PC-3 (cell line): ENCODE measurements at regions not wholly inside any gene's neighbourhood (a gene's known extent, or its start where the extent isn't known, plus 50 kb on each side); places are given as distances from the start of the nearest gene placed in this dataset.
"Not testable (repeated sequence)": the region's sequence is repeated elsewhere in the genome, so short reads cannot be mapped to it uniquely, and the experiment has no call there.

Source experiments
- ATAC-seq: fragments of 200-7000 bp; cut with Tn5 transposase; 2 replicates; pipeline ENCODE4 v1.9.1; 2020; ENCODE audit warnings: mild to moderate bottlenecking, moderate library complexity
- BruUV-seq: library from RNA; stranded (reverse); fragments of 400-500 nt; replicated peaks from 2 replicates; lab custom pipeline; 2021; lab: Mats Ljungman, UMichigan
- CTCF ChIA-PET: fragments of 300-600 bp; sonication (Branson Sonifier 250); formaldehyde crosslinking; loops from one replicate; lab custom pipeline; 2022; ENCODE audit warnings: antibody characterized with exemption; lab: Charles Lee
- POLR2A ChIA-PET: fragments of 300-600 bp; sonication (Branson Sonifier 250); formaldehyde crosslinking; loops from one replicate; lab custom pipeline; 2022; ENCODE audit warnings: antibody characterized with exemption; ENCODE audit not compliant: unreplicated experiment; lab: Charles Lee
- DNase-seq: peaks from one replicate; pipeline ENCODE4 v3.0.0-alpha.2; 2015
- H2AFZ ChIP-seq: fragments of 300-600 bp; sonication (generic); 2 replicates; pipeline ENCODE4 v1.6.0; 2016; ENCODE audit warnings: antibody characterized with exemption, low read length
- H3F3A ChIP-seq: fragments of 300-600 bp; sonication (generic); one replicate; pipeline ENCODE4 v1.6.0; 2017; ENCODE audit warnings: antibody characterized with exemption, low read length, control low read depth, mild to moderate bottlenecking; ENCODE audit not compliant: unreplicated experiment
- H3K27ac ChIP-seq: fragments of 300-600 bp; sonication (generic); 2 replicates; pipeline ENCODE4 v1.5.1; 2016; ENCODE audit warnings: mild to moderate bottlenecking, low read length
- H3K27me3 ChIP-seq: fragments of 300-600 bp; sonication (generic); 2 replicates; pipeline ENCODE4 v1.6.1; 2016; ENCODE audit warnings: low read length, mixed read lengths
- H3K36me3 ChIP-seq: fragments of 300-600 bp; sonication (generic); 2 replicates; pipeline ENCODE4 v1.6.1; 2016; ENCODE audit warnings: low read depth, mixed run types, low read length, mixed read lengths
- H3K4me1 ChIP-seq: fragments of 300-600 bp; sonication (generic); 2 replicates; pipeline ENCODE4 v1.5.1; 2016; ENCODE audit warnings: low read length; ENCODE audit not compliant: insufficient read depth
- H3K4me2 ChIP-seq: fragments of 300-600 bp; sonication (generic); 2 replicates; pipeline ENCODE4 v1.6.0; 2016; ENCODE audit warnings: low read length
- H3K4me3 ChIP-seq: fragments of 300-600 bp; sonication (generic); 2 replicates; pipeline ENCODE4 v1.5.1; 2016; ENCODE audit warnings: mild to moderate bottlenecking, low read length, mixed read lengths
- H3K79me2 ChIP-seq: fragments of 300-600 bp; sonication (generic); 2 replicates; pipeline ENCODE4 v1.6.1; 2017; ENCODE audit warnings: low read length, mixed read lengths
- H3K9ac ChIP-seq: fragments of 300-600 bp; sonication (generic); 2 replicates; pipeline ENCODE4 v1.6.0; 2016; ENCODE audit warnings: mild to moderate bottlenecking, low read length
- H3K9me2 ChIP-seq: fragments of 300-600 bp; sonication (generic); replicated peaks from 2 replicates; pipeline ENCODE4 v1.6.1; 2016; ENCODE audit warnings: mixed run types, low read length, mixed read lengths
- H3K9me3 ChIP-seq: fragments of 300-600 bp; sonication (generic); 2 replicates; pipeline ENCODE4 v1.6.1; 2016; ENCODE audit warnings: low read length, mixed read lengths
- H4K20me1 ChIP-seq: fragments of 300-600 bp; sonication (generic); 2 replicates; pipeline ENCODE4 v1.6.1; 2016; ENCODE audit warnings: low read length, mixed read lengths
- EZH2 ChIP-seq: fragments of 300-600 bp; sonication (generic); IDR thresholded peaks from one replicate; pipeline ENCODE4 v1.6.1; 2017; ENCODE audit warnings: antibody characterized with exemption, mild to moderate bottlenecking, low read length; ENCODE audit not compliant: unreplicated experiment
- EZH2phosphoT487 ChIP-seq: fragments of 300-600 bp; sonication (generic); IDR thresholded peaks from 2 replicates; pipeline ENCODE4 v1.6.1; 2018; ENCODE audit warnings: mild to moderate bottlenecking, antibody characterized with exemption, low read length, borderline replicate concordance
- intact Hi-C: fragments of 100-400 bp; cut with micrococcal nuclease; formaldehyde crosslinking; loops from 2 replicates; pipeline ENCODE4 v1.9.0; 2023
- TF ChIP-seq, protein P1 (sequence below): fragments of 300-600 bp; sonication (generic); conservative IDR thresholded peaks from 2 replicates; pipeline ENCODE4 v1.5.1; 2017; ENCODE audit warnings: antibody characterized with exemption, low read depth, mild to moderate bottlenecking, low read length

DNA sequence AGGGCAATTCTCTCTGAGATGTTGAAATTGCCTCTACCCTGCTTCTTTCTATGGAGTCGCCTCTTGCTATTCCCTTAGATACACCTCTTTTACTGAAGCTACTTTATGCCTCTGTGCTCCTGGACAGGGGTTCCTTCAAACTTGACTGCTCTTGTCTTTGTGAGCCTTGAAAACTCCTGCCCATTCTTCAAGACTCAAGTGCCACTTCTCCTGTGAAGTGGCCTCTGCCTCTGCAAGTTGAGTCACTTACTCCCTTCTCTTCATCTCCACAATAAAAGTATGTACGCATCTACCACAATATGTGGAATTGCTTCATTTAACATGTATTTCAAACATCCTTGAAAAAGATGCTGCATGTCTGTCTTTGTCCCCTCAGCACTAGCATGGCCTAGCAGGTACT is 66.0 kb upstream of the TPP2 start:
- TF ChIP-seq EZH2phosphoT487, result no peak
- TF ChIP-seq EZH2, result no peak
- TF ChIP-seq, protein P1, sequence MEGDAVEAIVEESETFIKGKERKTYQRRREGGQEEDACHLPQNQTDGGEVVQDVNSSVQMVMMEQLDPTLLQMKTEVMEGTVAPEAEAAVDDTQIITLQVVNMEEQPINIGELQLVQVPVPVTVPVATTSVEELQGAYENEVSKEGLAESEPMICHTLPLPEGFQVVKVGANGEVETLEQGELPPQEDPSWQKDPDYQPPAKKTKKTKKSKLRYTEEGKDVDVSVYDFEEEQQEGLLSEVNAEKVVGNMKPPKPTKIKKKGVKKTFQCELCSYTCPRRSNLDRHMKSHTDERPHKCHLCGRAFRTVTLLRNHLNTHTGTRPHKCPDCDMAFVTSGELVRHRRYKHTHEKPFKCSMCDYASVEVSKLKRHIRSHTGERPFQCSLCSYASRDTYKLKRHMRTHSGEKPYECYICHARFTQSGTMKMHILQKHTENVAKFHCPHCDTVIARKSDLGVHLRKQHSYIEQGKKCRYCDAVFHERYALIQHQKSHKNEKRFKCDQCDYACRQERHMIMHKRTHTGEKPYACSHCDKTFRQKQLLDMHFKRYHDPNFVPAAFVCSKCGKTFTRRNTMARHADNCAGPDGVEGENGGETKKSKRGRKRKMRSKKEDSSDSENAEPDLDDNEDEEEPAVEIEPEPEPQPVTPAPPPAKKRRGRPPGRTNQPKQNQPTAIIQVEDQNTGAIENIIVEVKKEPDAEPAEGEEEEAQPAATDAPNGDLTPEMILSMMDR, result no peak
- ATAC-seq, result no peak
- intact Hi-C loops, result no loop called here

DNA sequence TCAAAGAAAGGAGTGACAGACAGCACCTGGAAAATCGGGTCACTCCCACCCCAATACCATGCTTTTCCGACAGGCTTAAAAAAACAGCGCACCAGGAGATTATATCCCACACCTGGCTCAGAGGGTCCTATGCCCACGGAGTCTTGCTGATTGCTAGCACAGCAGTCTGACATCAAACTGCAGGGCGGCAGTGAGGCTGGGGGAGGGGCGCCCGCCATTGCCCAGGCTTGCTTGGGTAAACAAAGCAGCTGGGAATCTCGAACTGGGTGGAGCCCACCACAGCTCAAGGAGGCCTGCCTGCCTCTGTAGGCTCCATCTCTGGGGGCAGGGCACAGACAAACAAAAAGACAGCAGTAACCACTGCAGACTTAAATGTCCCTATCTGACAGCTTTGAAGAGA is 74.5 kb upstream of the TPP2 start:
- H3K4me3 ChIP-seq, H3K36me3 ChIP-seq, H3K79me2 ChIP-seq, H3K4me1 ChIP-seq, POLR2A ChIA-PET, intact Hi-C loops, BruUV-seq, H3K4me2 ChIP-seq, ATAC-seq, H3K9me3 ChIP-seq, H3K9me2 ChIP-seq, CTCF ChIA-PET, DNase-seq, H4K20me1 ChIP-seq, H3K9ac ChIP-seq, H2AFZ ChIP-seq, H3F3A ChIP-seq, H3K27ac ChIP-seq: not testable (repeated sequence)
- H3K27me3 ChIP-seq, result peaks cover 16% of the 10 kb centered on the region

More for the DNA sequence above, 66.0 kb upstream of the TPP2 start:
- H4K20me1 ChIP-seq, result no peaks in the 10 kb centered on the region
- H3K27me3 ChIP-seq, result peaks cover 64% of the 10 kb centered on the region
- no peaks in the 10 kb centered on the region for H3K79me2 ChIP-seq
- no peak overlapping the region for H3K4me2 ChIP-seq
- no peak overlapping the region for H3K27ac ChIP-seq
- no peaks in the 10 kb centered on the region for H3K9me3 ChIP-seq
- H3K4me1 ChIP-seq, result no peaks in the 10 kb centered on the region
- ChIA-PET CTCF (no interaction called here), POLR2A (no interaction called here)
- no peak overlapping the region for H3K4me3 ChIP-seq
- H3K9ac ChIP-seq, result no peak overlapping the region
- DNase-seq, result no peak
- no TSS peak for BruUV-seq
- H3F3A ChIP-seq, result no peaks in the 10 kb centered on the region
- no peak overlapping the region for H2AFZ ChIP-seq
- no peaks in the 10 kb centered on the region for H3K9me2 ChIP-seq
- no peaks in the 10 kb centered on the region for H3K36me3 ChIP-seq

DNA sequence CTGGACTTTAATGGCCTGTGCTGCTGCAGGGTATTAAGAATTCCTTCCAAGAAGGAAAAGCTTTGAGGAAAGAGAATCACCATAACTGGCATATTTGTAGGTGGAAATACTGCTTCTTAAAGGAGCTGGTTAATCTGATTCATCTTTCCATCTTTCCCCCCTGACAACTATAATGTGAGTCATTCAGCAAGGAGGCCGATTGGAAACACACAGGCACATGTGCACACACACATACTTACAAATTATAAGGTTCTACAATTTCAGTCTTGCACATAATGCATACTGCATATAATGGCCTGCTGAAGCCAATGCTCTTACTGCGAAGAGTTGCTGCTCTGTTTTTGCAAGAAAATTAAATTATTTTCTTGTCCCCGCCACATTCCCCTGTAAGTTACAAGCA is 78.8 kb upstream of the TPP2 start:
- Histone ChIP-seq H3K9me2 (no peaks in the 10 kb centered on the region), H3K27me3 (peaks cover 28% of the 10 kb centered on the region), H3K27ac (no peak overlapping the region), H2AFZ (no peak overlapping the region), H3F3A (no peaks in the 10 kb centered on the region), H3K9me3 (no peaks in the 10 kb centered on the region), H3K9ac (no peak overlapping the region), H3K79me2 (no peaks in the 10 kb centered on the region), H3K4me3 (no peak overlapping the region), H3K4me1 (no peaks in the 10 kb centered on the region), H4K20me1 (no peaks in the 10 kb centered on the region), H3K36me3 (no peaks in the 10 kb centered on the region), H3K4me2 (no peak overlapping the region)
- DNase-seq (no peak), ATAC-seq (no peak)
- no TSS peak for BruUV-seq
- intact Hi-C loops, result no loop called here
- TF ChIP-seq, protein P1, result no peak
- TF ChIP-seq EZH2phosphoT487 (no peak), EZH2 (no peak)
- ChIA-PET POLR2A (no interaction called here), CTCF (no interaction called here)
